ENCODE measurements at regions not wholly inside any gene's neighbourhood (a gene's known extent, or its start where the extent isn't known, plus 50 kb on each side); places are given as distances from the start of the nearest gene placed in this dataset.

DNA sequence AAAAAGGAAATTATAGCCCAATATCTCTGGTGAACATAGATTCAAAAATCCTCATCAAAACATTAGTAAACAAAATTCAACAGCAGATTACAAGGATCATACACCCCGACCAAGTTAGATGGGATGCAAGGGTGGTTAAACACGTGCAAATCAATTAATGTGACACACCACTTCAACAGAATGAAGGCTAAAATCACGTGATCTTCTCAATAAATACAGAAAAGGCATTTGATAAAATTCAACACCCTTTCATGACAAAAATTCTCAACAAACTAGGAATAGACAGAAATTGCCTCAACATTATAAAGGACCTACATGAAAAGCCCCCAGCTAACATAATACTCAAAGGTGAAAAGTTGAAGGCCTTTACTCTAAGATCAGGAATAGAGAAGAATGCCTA is 590.8 kb upstream of the FZD8 start:
- no peaks in the 10 kb centered on the region for H3K4me1 ChIP-seq (ENCODE audit: control insufficient read depth, extremely low read depth, insufficient read depth, low read length)
- H2AFZ ChIP-seq (ENCODE audit: low read length), result no peak overlapping the region
- H3K79me2 ChIP-seq (ENCODE audit: control insufficient read depth, insufficient read depth, low read length), result no peaks in the 10 kb centered on the region
- H3K9ac ChIP-seq (ENCODE audit: insufficient read depth, low read length), result no peak overlapping the region
- no peaks in the 10 kb centered on the region for H3K36me3 ChIP-seq (ENCODE audit: control insufficient read depth, insufficient read depth, low read length)
- TF ChIP-seq, protein P1, sequence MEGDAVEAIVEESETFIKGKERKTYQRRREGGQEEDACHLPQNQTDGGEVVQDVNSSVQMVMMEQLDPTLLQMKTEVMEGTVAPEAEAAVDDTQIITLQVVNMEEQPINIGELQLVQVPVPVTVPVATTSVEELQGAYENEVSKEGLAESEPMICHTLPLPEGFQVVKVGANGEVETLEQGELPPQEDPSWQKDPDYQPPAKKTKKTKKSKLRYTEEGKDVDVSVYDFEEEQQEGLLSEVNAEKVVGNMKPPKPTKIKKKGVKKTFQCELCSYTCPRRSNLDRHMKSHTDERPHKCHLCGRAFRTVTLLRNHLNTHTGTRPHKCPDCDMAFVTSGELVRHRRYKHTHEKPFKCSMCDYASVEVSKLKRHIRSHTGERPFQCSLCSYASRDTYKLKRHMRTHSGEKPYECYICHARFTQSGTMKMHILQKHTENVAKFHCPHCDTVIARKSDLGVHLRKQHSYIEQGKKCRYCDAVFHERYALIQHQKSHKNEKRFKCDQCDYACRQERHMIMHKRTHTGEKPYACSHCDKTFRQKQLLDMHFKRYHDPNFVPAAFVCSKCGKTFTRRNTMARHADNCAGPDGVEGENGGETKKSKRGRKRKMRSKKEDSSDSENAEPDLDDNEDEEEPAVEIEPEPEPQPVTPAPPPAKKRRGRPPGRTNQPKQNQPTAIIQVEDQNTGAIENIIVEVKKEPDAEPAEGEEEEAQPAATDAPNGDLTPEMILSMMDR (conservative IDR thresholded peaks at IDR 0.05 in 1 of 2, IDR thresholded peaks at IDR 0.05 in 1 of 2; ENCODE audit: low read depth in 1 of 2, low read length in 2 of 2), result no peak
- TF ChIP-seq EZH2 (IDR thresholded peaks at IDR 0.05; ENCODE audit: low read length, missing control alignments), result no peak
- no peaks in the 10 kb centered on the region for H3K27me3 ChIP-seq (ENCODE audit: control insufficient read depth, insufficient read depth, low read length)
- H3K27ac ChIP-seq (ENCODE audit: insufficient read depth, low read length), result no peak overlapping the region
- DNase-seq (ENCODE audit: low read depth in 2 of 2), result no peak
- no peaks in the 10 kb centered on the region for H4K20me1 ChIP-seq (ENCODE audit: control insufficient read depth, extremely low read depth, insufficient read depth, low read length)
- no peaks in the 10 kb centered on the region for H3K9me3 ChIP-seq (ENCODE audit: control insufficient read depth, insufficient read depth, low read depth, low read length)
- H3K4me3 ChIP-seq (replicated peaks in 1 of 4; ENCODE audit: control extremely low read depth in 1 of 4, insufficient read depth in 1 of 4, low read depth in 3 of 4, low read length in 4 of 4), result no peak overlapping the region
- no peak overlapping the region for H3K4me2 ChIP-seq (ENCODE audit: extremely low read depth, insufficient read depth, low read length)

DNA sequence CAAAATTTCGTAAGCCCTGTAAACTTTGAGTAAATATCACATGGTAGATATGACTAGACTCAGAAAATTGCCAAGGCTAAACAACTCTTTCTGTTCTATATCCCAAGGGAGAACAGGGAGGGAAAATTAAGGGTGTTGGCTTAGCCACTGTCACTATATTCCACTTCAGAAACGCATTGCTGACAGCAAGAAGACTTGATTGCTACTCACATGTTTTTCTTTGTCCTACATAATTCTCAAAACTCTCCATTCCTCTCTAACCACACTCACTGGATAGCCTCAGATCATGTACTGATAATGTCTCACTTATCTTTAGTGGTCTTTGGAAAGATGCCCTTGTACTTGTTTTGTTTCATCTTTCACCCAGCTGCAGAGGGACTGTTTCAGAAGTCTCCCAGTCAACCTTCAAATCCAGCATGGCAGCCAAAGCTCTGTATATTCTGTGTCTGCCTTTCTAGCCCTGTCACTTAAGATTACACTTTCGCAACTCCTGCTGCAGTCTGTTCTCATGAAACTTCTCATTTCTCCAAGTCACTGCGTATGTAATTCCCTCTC is 582.4 kb upstream of the FZD8 start:
- peak; percentile 14 to 38 for DNase-seq (ENCODE audit: low read depth in 2 of 2)
- H3K79me2 ChIP-seq (ENCODE audit: control insufficient read depth, insufficient read depth, low read length), result no peaks in the 10 kb centered on the region

DNA sequence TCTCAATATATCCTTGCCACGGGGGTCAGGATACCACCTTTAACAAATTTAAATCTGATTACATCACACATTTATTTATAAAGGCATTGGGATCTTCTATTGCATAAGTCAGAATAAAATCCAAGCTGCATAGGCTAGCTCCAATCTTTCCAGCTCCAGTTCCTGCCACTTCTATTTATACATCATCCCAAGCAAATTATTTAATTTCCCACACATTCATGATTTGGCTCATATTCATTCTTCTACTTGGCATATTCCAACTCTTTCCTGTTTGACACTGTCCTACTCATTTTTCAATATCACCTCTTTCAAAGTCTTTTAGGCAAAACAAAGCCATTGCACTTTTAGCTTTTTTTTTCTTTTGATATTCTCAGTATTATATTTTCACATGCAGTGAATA is 579.0 kb upstream of the FZD8 start:
- Histone ChIP-seq H3K27ac (ENCODE audit: insufficient read depth, low read length) (no peak overlapping the region), H3K9me3 (ENCODE audit: control insufficient read depth, insufficient read depth, low read depth, low read length) (no peaks in the 10 kb centered on the region), H3K36me3 (ENCODE audit: control insufficient read depth, insufficient read depth, low read length) (no peaks in the 10 kb centered on the region), H3K4me3 (replicated peaks in 1 of 4; ENCODE audit: control extremely low read depth in 1 of 4, insufficient read depth in 1 of 4, low read depth in 3 of 4, low read length in 4 of 4) (no peak overlapping the region), H4K20me1 (ENCODE audit: control insufficient read depth, extremely low read depth, insufficient read depth, low read length) (no peaks in the 10 kb centered on the region), H3K9ac (ENCODE audit: insufficient read depth, low read length) (no peak overlapping the region), H3K4me1 (ENCODE audit: control insufficient read depth, extremely low read depth, insufficient read depth, low read length) (no peaks in the 10 kb centered on the region), H3K79me2 (ENCODE audit: control insufficient read depth, insufficient read depth, low read length) (no peaks in the 10 kb centered on the region), H2AFZ (ENCODE audit: low read length) (no peak overlapping the region), H3K27me3 (ENCODE audit: control insufficient read depth, insufficient read depth, low read length) (no peaks in the 10 kb centered on the region), H3K4me2 (ENCODE audit: extremely low read depth, insufficient read depth, low read length) (no peak overlapping the region)
- DNase-seq (ENCODE audit: low read depth in 2 of 2), result no peak
- no peak for TF ChIP-seq EZH2 (IDR thresholded peaks at IDR 0.05; ENCODE audit: low read length, missing control alignments)
- TF ChIP-seq, protein P1 (conservative IDR thresholded peaks at IDR 0.05 in 1 of 2, IDR thresholded peaks at IDR 0.05 in 1 of 2; ENCODE audit: low read depth in 1 of 2, low read length in 2 of 2), result no peak

More for the DNA sequence above, 582.4 kb upstream of the FZD8 start:
- Histone ChIP-seq H2AFZ (ENCODE audit: low read length) (no peak overlapping the region), H3K4me2 (ENCODE audit: extremely low read depth, insufficient read depth, low read length) (no peak overlapping the region), H3K9me3 (ENCODE audit: control insufficient read depth, insufficient read depth, low read depth, low read length) (no peaks in the 10 kb centered on the region), H3K27me3 (ENCODE audit: control insufficient read depth, insufficient read depth, low read length) (no peaks in the 10 kb centered on the region), H3K4me3 (replicated peaks in 1 of 4; ENCODE audit: control extremely low read depth in 1 of 4, insufficient read depth in 1 of 4, low read depth in 3 of 4, low read length in 4 of 4) (no peak overlapping the region), H4K20me1 (ENCODE audit: control insufficient read depth, extremely low read depth, insufficient read depth, low read length) (no peaks in the 10 kb centered on the region), H3K9ac (ENCODE audit: insufficient read depth, low read length) (no peak overlapping the region), H3K4me1 (ENCODE audit: control insufficient read depth, extremely low read depth, insufficient read depth, low read length) (no peaks in the 10 kb centered on the region), H3K36me3 (ENCODE audit: control insufficient read depth, insufficient read depth, low read length) (no peaks in the 10 kb centered on the region), H3K27ac (ENCODE audit: insufficient read depth, low read length) (no peak overlapping the region)
- TF ChIP-seq, protein P1 (conservative IDR thresholded peaks at IDR 0.05 in 1 of 2, IDR thresholded peaks at IDR 0.05 in 1 of 2; ENCODE audit: low read depth in 1 of 2, low read length in 2 of 2), result no peak
- no peak for TF ChIP-seq EZH2 (IDR thresholded peaks at IDR 0.05; ENCODE audit: low read length, missing control alignments)

Measured in fibroblast of lung (primary cell).